HTR-8/SVneo (cell line): ENCODE measurements at regions not wholly inside any gene's neighbourhood (a gene's known extent, or its start where the extent isn't known, plus 50 kb on each side); places are given as distances from the start of the nearest gene placed in this dataset.

ENCODE experiments used
- DNase-seq: peaks from one replicate; pipeline ENCODE4 v3.0.0; 2011; ENCODE audit warnings: low spot score, mixed read lengths; ENCODE audit not compliant: insufficient read length
- FAIRE-seq: peaks from 2 replicates; lab custom pipeline; 2011; peaks lifted over from hg19 to GRCh38; lab: Jason Lieb, UNC

DNA sequence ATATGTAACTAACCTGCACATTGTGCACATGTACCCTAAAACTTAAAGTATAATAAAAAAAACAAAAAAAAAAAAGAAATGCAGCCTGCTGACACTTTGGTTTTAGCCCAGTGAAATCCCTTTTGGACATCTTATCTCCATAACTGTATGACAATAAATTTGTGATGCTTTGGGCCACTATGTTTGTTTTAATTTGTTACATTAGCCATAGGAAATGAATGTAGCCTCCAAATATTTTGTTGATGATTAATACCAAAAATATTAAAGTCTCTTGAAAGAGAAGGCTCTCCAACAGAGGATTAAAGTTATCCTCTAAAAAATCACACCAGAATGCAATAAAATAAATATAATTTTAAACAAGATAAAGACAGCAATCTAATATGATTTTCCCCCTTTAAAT is 852.7 kb upstream of the SLIT2 start:
- FAIRE-seq (no peak), DNase-seq (no peak)

DNA sequence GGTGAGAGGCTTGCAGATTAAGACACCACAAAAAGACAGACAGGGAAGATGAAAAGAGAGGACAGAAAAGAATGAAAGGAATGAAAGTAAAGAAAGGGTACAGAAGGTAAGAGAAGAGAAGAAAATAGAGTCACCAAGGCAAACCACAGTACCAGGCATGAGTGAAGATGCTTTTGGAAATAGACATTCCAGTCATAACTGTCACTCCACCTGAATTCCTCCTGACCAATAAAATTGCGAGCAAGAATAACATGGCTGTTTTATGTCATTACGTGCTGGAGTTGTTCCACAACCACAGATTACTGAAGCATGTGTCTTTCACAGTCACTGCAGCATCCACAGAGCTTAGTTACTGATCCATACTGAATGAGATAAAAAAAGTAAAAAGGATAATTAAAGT is 864.9 kb upstream of the SLIT2 start:
- DNase-seq (no peak), FAIRE-seq (no peak)

DNA sequence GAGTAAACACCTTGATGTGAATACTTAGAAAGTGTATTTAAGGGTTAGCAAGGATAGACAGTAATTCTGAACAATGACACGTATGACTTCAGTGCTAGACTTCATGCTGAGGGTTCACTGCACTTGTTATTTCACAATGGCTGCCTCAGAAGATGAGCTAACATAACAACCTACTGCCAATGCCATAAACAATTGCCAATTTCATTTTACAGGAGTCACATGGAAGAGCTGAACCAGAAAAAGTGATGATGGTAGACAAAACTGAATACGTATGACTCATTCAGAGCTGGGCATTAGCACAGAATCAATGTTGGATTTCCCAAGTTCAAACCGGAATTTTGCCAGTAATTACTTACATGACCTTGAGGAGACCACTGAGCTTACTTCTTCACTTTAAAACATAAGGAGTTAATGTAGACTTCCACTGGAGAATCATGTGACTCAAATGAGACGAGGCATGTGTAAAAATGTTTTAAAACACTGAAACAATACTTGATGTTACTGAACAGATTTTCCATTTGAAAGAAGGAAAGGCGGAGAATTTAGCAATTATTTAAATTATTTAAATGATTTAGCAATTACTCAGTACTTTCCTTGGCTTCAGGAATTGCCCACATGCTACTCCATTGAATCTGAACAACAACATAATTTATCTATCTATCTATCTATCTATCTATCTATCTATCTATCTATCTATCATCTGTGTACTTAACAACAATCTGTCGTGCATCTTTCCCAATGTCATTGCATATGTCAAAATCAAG is 868.5 kb upstream of the SLIT2 start:
- no peak for FAIRE-seq
- no peak for DNase-seq

DNA sequence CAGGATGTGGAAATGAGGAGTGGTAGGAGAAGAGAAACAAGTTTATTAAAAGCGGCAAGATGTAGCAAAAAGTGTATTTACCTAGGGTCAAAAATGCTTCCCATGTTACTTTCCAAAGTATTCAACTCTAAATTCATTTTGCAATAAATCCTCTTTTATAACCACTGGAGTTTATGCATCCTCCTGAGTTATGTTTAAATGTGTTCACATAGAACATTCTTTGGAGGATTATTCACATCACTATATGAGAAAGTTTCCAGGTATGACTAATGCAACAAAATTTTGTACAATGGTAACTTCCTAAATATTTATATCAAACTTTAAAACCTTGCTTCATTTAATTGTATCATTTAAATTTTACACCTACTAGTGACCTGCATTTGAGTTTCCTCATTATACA is 870.6 kb upstream of the SLIT2 start:
- DNase-seq, result peak; percentile 2
- no peak for FAIRE-seq

DNA sequence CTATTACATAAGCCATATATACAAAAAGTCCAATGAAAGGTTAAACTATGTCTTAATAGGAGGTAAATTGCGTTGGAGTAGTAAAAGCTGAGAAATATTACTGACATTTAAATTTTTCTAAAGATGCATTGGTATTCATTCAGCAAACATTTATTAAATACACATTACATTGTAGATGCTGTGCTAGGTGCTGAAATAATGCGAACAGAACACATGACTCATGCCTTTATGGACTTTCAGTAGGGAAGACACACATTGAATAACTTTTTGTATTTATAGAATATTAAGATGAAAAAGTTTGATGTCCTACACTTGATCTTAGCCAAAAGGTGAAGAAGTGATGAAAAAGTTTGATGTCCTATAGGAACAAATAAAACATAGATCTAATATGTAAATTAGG is 871.1 kb upstream of the SLIT2 start:
- DNase-seq, result no peak
- no peak for FAIRE-seq

DNA sequence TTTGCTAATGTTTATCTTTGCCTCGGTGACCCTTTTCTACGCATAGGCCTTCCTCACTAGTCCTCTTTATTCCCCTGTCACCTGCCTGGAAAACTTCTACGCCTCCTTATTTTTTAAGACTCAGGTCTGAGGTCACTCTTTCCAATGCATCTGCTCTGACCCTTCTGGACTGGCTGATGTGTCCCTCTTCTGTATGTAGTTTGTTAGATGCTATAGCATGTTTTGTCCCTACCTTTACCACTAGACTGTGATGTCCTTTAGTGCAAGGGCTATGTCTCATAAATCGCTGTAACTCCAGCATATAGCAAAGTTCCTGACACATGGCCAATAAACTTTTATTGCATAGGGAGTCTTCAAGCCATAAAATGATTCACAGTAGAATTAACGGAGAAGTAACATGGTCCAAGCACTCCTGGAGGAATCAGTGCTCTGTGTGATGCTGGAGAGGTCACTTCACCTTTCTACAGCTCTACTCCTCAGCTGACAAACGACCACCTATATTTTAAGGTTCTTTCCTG is 872.5 kb upstream of the SLIT2 start:
- FAIRE-seq, result no peak
- DNase-seq, result no peak

DNA sequence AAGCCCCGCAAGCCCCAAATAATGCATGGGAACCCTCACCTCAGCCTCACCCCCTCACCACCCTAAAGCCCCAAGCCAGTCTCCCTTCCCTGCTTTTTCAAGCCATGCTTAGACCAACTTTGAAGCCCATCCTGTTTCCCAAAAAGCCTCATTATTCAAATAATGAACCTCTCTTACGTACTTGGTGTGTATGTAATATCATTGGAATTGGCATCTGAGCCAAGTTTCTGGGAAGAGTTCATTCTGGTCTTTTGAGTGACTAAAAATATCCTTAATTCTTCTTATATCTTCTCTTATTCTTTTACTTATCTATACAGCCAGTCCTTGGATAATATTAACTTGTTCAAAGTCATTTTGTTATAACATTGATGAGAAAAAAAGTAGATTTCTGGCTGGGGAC is 875.8 kb upstream of the SLIT2 start:
- FAIRE-seq (no peak), DNase-seq (no peak)

DNA sequence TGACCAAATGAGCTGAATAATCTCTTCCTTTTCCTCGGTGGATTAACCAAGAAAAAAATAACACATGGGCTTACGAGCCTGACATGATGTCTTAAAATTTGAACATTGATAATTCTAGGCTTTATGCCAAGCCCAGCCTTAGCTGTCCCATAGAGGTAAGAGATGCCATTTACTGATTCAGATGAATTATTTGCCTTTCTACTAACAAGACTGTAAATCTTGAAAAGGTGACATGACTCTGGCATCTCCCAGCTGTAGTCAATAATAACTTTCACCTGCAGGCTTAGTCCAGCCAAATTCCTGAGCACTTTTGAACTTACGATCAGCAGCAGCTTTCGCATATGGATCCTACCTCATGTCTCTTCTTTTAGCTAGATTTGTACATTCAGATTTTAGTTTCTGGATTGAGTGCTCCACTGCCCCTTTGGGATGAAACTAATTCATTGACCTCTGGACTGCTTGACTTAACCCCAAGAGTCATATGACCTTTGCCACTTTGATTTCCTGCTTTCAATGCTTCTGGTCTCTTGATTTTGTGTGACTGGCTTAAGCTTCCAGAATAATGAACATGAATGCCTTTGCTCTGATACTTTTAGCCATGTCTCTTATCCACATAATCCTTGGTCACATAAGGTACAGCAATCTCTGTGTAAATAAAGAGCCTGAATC is 876.4 kb upstream of the SLIT2 start:
- DNase-seq, result no peak
- FAIRE-seq, result no peak

DNA sequence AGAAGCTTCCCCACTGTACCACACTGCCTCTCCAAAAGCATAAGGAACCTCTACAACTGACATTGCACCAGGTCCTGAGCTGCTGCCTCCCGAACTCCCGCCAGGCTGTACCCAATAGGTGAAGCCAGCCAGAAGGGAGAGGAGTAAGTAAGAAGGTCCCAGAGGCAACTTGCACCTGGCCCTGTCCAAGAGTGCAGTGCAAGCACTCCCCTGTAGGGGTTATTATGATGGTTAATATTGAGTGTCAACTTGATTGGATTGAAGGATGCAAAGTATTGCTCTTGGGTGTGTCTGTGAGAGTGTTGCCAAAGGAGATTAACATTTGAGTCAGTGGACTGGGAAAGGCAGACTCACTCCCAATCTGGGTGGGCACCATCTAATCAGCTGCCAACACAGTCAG is 879.3 kb upstream of the SLIT2 start:
- FAIRE-seq (no peak), DNase-seq (no peak)

DNA sequence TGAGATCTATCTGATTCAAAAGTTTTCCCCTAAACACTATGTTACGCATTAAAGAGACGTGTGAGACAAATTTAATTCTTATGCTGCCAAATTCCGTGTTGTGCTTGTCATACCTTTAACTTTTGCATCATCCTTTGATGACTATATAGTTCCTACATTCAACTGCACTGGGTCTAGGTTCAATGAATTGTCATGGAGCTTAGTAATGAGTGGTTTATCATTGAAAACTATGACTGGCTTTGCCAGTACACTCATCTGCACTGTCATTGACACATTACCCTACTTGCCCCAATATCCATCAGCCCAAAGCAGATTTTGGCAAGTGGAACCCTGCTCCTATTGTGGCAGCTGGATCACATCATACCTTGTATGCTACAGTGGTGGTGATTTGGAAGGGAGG is 882.9 kb upstream of the SLIT2 start:
- no peak for DNase-seq
- no peak for FAIRE-seq

DNA sequence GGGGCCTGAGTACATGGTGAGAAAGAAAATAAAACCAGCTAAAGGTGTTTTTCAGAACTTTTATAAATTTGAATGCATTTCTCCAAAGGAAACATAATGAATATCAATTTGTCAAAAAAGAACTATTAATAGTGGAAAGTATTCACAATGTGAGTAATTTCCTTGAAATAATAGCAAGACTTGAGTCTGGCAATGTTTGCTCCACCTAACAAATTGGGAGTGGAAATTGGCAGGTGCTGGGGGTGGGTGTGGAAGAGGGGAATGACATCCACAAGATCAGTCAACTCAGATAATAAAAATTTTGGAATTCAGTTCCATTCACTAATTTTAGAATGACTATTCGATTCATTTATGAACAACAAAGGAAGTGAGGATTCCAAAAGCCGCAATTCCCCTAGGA is 884.8 kb upstream of the SLIT2 start:
- DNase-seq, result no peak
- no peak for FAIRE-seq

DNA sequence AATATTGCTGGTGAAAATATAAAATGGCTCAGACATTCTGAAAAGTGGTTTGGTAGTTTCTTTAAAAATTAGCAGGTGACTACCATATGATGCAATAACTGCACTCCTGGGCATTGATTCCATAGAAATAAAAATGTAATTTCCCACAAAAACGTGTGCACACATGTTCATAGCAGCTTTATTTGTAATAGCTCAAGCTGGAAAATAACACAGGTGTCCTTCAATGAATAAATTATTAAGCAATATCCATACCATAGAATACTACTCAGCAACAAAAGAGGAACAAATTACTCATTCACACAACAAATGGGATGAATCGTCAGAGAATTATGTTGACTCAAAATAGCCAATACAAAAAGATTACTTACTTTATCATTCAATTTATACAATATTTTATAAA is 893.7 kb upstream of the SLIT2 start:
- no peak for FAIRE-seq

DNA sequence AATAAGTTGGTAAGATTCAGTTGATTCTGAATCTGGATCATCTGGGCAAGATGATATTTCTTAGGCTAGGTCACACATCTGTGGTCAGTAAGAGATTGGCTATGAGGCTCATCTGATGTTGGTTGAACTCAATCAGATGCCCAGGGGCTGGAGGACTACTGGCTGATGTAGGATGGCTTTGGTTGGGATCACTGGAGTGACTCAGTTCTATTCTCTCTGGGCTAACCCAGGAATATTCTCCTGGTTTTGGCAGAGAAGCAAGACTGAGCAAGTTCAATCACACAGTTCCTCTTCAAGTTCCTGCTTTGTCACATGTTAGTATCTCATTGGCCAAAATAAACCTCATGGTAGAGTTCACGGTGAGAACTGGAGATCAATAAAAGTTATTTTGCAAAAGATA is 902.3 kb upstream of the SLIT2 start:
- DNase-seq (no peak), FAIRE-seq (no peak)

More for the DNA sequence above, 893.7 kb upstream of the SLIT2 start:
- no peak for DNase-seq

DNA sequence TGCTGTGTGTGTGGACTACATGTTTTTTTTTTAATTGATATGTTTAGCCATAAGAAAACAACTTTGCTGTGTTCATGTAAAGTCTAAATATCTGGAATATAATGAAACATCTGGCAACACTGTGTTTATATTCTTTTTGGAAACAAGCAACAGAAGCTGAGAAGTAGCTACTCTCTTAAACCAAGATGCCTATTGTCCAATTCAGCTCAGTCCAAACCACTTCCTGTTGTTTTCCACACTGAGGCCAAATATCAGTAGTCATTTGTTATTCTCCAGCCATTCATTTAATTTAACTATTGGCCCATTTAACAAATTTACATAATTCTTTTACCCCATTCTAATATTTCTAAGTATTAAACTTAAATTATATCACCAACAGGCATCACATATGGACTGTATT is 903.0 kb upstream of the SLIT2 start:
- DNase-seq (no peak), FAIRE-seq (no peak)

DNA sequence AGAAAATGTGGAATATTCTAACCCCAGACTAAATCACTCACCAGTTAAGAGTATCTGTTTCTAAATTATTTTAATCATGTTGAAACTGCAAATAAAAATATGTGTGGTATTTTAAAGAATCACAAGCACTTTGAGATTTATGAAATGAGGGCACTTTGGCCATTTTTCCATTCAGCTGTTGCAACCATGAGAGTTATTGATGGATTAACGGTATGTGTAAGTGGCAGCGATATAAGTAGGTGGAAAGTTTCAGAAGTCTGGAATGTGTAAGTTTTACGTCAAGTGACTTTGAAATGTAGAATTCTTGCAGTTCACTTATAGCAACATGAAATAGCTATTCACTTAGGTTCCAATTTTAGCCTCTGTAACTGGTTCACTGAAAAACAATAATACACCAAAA is 905.1 kb upstream of the SLIT2 start:
- no peak for FAIRE-seq

DNA sequence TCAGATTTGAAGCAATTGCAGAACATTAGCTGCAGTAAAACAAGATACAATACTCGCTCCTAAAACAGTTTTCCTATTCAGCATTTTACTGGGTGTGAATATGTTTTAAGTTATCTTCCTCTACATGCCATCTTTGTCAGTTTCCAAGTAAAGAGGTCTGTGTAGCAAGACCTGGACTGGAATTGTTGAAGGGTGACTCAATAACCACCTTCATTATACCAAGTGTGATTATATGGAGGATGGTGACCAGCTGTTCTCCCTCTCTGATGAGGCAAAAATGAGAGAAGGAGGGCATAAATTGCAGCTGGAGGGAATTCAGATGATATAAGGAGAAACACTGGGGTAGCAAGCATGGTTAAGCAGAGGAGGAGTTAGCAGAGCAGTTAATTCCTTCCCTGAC is 922.1 kb upstream of the SLIT2 start:
- DNase-seq (no peak), FAIRE-seq (no peak)

More for the DNA sequence above, 905.1 kb upstream of the SLIT2 start:
- no peak for DNase-seq

DNA sequence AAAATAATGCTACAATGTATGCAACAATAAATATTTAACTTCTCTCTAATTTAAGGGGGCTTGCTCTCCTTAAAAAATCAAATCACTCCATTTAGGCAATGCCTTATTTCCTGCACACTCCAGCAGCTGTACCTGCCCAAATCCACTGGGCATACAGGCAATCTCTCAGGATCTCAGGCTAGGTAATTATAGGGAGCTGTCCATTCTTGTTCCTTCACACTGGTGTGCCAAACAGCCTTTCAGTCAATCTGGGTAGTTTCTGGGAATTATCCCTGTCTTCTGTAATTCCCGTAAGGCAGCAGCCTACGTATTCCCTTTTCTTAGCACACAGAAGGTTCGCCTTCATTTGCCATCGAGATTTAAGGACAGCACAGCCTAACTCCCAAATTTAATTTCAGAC is 922.6 kb upstream of the SLIT2 start:
- no peak for DNase-seq
- FAIRE-seq, result no peak

DNA sequence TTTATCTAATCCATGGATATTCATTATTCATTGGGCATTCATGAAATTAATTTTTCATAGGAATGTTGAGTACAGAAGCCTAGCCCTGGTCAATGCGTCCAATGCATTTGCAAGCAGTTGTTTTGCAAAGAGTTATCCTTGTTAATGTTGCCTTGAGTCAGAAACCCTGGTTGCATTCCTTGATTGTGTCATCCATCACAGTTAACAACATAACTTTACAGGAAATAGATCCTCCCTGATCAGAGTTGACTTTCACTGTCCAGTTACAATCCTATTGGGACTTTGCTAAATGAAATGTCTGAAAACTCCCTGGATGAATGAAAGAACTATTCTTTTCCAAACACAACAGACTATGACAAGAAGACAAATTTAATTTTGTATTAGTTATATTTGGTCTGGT is 924.3 kb upstream of the SLIT2 start:
- no peak for FAIRE-seq
- no peak for DNase-seq

DNA sequence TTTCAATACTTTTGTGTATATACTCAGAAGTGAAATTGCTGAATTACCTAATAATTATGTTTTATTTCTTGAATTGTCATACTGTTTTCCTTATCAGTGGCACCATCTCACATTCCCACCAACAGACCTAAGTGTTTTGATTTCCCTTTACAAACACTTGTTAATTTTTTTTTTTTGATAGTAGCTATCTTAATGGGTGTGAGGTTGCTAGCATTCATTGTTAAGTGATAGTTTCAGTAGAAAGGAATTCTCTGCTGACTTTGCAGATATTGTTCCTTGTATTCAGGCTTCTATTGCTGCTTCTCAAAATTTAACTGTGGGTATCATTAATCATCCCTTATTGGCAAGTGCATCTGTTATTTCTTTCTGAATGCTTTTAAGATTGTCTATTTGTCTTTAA is 927.5 kb upstream of the SLIT2 start:
- DNase-seq (no peak), FAIRE-seq (no peak)

DNA sequence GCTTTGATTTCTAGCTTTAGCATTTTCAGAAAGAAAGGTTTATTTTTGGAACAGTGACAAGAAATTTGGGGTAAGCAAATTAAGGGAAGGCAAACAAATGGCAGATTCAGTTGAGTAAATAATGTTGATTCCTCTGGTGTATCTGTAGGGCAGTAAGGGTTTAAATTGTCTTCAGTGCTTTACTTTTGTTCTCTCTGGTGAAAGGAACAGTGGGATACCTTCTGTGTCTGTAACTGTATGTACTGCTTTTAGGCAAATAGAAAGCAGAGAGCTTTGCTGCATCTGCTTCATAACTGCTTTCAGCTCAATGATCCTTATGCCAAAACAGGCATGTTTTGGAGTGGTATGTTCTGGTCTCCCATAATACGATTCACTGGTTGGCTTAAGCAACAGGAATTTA is 932.1 kb upstream of the SLIT2 start:
- no peak for DNase-seq
- no peak for FAIRE-seq

DNA sequence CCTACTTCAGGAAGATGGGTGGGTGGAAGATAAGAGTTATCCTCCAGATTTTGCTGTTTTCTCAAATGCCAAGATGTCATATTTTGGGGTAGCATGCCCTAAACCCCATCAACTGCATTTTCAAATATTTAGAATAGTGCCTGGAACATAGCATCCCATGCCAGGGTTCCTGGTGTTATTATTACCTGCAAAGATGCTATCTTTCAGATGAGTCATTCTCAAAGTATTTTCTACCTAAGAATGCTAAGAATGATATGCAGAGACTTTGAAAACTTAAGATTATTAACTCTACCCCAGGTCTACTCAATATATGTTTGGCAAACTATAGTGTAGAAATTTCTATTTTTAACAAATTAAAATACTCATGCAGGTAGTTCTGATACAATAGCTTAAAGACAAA is 934.3 kb upstream of the SLIT2 start:
- DNase-seq, result no peak
- no peak for FAIRE-seq

DNA sequence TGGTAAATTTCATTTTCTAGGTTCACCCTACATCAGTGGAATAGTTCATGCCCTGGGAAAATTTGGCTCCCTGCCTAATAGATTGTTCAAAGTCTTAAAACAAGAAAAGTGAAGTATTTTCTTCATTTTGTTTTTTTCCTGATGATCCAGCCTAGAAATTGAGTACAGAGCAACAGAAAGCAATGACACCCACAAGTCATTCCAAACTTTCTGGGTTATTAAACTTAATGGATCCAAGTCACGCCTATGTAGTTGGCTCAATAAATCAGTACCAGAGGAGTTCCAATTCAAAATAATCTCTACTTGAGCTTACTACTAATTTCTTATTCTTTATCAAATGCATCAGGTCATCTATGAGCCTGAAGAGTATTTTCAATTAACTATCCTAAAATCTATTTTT is 937.6 kb upstream of the SLIT2 start:
- no peak for FAIRE-seq

More for the DNA sequence above, 937.6 kb upstream of the SLIT2 start:
- no peak for DNase-seq
